ENCODE measurements at regions not wholly inside any gene's neighbourhood (a gene's known extent, or its start where the extent isn't known, plus 50 kb on each side); places are given as distances from the start of the nearest gene placed in this dataset.

DNA sequence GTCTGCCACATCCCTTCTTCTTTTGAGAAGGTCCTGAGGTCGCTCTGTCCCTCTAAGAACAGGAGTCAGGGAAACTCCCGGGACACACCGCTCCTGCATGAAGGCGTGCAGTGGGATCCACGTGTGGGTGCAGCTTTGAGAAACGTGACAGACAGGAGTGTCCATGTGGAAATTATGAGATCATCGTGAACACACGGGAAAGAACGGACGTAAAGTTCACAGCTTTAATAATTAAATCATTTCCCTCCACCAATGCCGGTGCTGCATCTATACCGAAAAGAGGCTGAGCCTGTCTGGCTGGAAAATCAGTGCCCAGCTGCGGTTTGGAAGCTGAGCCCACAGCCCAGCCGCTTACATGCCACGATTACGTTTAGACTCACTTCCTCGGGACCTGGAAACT, 372.4 kb upstream of the SALL3 start:
- no peak for TF ChIP-seq CTCF (IDR thresholded peaks at IDR 0.05; ENCODE audit: low read length, missing control alignments)
- no peak overlapping the region for H3K4me3 ChIP-seq (replicated peaks; ENCODE audit: low read depth, low read length)
- DNase-seq (ENCODE audit: low read depth), result no peak

GRCh38 chr18:78607784-78608183, 371.8 kb upstream of the SALL3 start:
- TF ChIP-seq CTCF (IDR thresholded peaks at IDR 0.05; ENCODE audit: low read length, missing control alignments), result no peak
- no peak overlapping the region for H3K4me3 ChIP-seq (replicated peaks; ENCODE audit: low read depth, low read length)
- no peak for DNase-seq (ENCODE audit: low read depth)

DNA sequence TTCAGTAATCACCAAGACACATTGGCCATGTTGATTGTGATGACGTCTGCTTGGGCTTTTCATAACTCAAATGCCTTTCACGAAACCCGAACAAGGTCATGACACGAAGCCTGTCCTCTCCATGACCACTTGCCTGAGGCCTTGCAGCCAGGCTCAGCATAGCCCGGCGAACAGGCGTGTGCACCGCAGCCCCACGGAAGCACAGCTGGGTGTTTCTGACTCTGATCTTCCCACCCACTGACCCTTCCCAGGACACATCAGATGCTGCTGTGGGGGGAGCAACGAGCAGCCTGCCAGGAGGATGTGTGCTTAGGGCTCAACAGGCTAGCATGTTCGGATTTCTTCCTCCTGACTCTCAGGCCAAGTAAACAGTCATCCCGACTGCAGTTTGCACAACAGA, 369.4 kb upstream of the SALL3 start:
- no peak overlapping the region for H3K4me3 ChIP-seq (replicated peaks; ENCODE audit: low read depth, low read length)
- DNase-seq (ENCODE audit: low read depth), result no peak
- no peak for TF ChIP-seq CTCF (IDR thresholded peaks at IDR 0.05; ENCODE audit: low read length, missing control alignments)

GRCh38 chr18:78611201-78611800, 368.3 kb upstream of the SALL3 start:
- TF ChIP-seq CTCF (IDR thresholded peaks at IDR 0.05; ENCODE audit: low read length, missing control alignments), result no peak
- DNase-seq (ENCODE audit: low read depth), result no peak
- H3K4me3 ChIP-seq (replicated peaks; ENCODE audit: low read depth, low read length), result no peak overlapping the region

DNA sequence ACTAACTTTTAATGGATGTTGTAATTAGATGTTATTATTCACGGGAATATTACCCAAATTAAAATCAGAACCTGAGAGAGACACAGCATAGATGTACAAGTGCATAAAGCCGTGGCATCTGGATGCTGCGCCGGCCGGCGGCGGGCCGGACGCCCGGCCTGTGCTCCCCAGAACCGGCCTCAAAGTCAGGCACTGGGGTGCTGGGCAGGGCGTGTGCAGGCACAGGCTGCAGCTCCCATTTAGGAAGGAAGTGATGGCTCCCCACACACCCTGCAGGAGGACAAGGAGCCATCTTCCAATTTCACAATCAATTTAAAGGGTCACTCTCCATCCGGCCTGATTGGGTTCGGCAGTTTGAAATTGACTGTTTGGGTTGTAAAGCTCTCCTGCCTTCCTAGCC, 367.7 kb upstream of the SALL3 start:
- no peak for TF ChIP-seq CTCF (IDR thresholded peaks at IDR 0.05; ENCODE audit: low read length, missing control alignments)
- no peak for DNase-seq (ENCODE audit: low read depth)
- H3K4me3 ChIP-seq (replicated peaks; ENCODE audit: low read depth, low read length), result no peak overlapping the region

- H3K4me3 ChIP-seq (replicated peaks; ENCODE audit: low read depth, low read length), result no peak overlapping the region
- no peak for DNase-seq (ENCODE audit: low read depth)
- no peak for TF ChIP-seq CTCF (IDR thresholded peaks at IDR 0.05; ENCODE audit: low read length, missing control alignments)
Observed at GRCh38 chr18:78612318-78612717, 367.3 kb upstream of the SALL3 start.

DNA sequence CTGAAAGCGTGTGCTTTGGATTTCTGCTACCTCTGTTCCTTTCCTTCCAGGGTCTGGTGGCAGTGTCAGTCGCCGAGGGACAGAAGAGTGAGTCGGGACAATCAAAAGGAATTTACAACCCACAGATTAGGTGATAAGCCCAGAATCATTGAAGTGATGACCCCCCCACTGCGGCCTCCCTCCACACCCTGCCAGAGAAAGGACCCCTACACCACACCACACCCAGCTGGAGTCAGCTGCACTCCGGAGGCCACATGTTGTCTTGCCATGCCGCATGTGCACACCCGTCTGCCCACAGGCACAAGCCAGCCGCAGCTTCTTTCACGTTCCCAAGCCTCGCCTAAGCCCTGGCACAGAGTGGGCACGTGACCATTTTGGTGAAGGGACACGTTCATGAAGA, 366.8 kb upstream of the SALL3 start:
- no peak for TF ChIP-seq CTCF (IDR thresholded peaks at IDR 0.05; ENCODE audit: low read length, missing control alignments)
- DNase-seq (ENCODE audit: low read depth), result no peak
- H3K4me3 ChIP-seq (replicated peaks; ENCODE audit: low read depth, low read length), result no peak overlapping the region

Data from fibroblast of pulmonary artery (primary cell).